ENCODE measurements at regions not wholly inside any gene's neighbourhood (a gene's known extent, or its start where the extent isn't known, plus 50 kb on each side); places are given as distances from the start of the nearest gene placed in this dataset.

DNA sequence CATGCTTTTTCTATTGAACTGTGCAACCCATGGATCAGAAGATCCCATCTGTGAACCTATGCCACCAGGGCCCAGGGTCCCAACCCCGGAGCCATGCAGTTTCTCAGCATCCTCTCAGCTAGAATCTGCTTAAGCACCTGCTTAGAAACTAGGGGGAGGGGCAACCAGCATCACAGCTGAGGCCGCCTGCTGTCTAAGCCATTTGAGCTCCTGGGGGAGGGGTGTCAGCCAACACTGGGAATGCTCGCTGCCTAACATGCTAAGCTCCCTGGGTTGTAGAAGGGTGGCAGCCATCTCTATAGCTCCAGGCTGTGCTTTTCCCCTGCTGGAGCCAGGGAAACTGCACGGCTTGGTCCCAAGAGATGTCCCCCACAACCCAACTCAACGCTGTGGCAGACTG, 322.8 kb downstream of the EDEM1 start:
- no peaks in the 10 kb centered on the region for H3K9me2 ChIP-seq (ENCODE audit: insufficient read depth)
- no peak overlapping the region for H3K27ac ChIP-seq
- DNase-seq, result no peak
- intact Hi-C loops (cut with micrococcal nuclease; ENCODE audit: unreplicated experiment), result no loop called here
- H4K20me1 ChIP-seq (ENCODE audit: insufficient read depth), result no peaks in the 10 kb centered on the region
- TF ChIP-seq EZH2 (IDR thresholded peaks at IDR 0.05; ENCODE audit: low read depth), result no peak
- TF ChIP-seq, protein P1, sequence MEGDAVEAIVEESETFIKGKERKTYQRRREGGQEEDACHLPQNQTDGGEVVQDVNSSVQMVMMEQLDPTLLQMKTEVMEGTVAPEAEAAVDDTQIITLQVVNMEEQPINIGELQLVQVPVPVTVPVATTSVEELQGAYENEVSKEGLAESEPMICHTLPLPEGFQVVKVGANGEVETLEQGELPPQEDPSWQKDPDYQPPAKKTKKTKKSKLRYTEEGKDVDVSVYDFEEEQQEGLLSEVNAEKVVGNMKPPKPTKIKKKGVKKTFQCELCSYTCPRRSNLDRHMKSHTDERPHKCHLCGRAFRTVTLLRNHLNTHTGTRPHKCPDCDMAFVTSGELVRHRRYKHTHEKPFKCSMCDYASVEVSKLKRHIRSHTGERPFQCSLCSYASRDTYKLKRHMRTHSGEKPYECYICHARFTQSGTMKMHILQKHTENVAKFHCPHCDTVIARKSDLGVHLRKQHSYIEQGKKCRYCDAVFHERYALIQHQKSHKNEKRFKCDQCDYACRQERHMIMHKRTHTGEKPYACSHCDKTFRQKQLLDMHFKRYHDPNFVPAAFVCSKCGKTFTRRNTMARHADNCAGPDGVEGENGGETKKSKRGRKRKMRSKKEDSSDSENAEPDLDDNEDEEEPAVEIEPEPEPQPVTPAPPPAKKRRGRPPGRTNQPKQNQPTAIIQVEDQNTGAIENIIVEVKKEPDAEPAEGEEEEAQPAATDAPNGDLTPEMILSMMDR (conservative IDR thresholded peaks at IDR 0.05), result no peak
- H3K4me3 ChIP-seq, result no peak overlapping the region
- H3K4me2 ChIP-seq, result no peak overlapping the region
- CTCF ChIA-PET, result interaction anchor here (0.5 kb wide), 1 partner anchor 1323 kb away, joined by 3 read pairs; no protein-coding TSS in a partner anchor
- H3K36me3 ChIP-seq (ENCODE audit: low read depth), result no peaks in the 10 kb centered on the region
- H3F3A ChIP-seq (ENCODE audit: insufficient read depth, low read depth), result no peaks in the 10 kb centered on the region
- no peaks in the 10 kb centered on the region for H3K79me2 ChIP-seq (ENCODE audit: low read depth)
- H3K27me3 ChIP-seq (ENCODE audit: insufficient read depth, low read depth), result no peaks in the 10 kb centered on the region
- H3K9me3 ChIP-seq (ENCODE audit: insufficient read depth, low read depth), result peaks cover 2% of the 10 kb centered on the region; the same call in 1 of the 2 replicates
- no peaks in the 10 kb centered on the region for H3K4me1 ChIP-seq (replicated peaks; ENCODE audit: insufficient read depth)
- BruUV-seq (replicated peaks), result no TSS peak
- POLR2A ChIA-PET (ENCODE audit: unreplicated experiment), result interaction anchor here (0.6 kb wide), 1 partner anchor 803 kb away, joined by 8 read pairs; no protein-coding TSS in a partner anchor
- no peak overlapping the region for H2AFZ ChIP-seq

DNA sequence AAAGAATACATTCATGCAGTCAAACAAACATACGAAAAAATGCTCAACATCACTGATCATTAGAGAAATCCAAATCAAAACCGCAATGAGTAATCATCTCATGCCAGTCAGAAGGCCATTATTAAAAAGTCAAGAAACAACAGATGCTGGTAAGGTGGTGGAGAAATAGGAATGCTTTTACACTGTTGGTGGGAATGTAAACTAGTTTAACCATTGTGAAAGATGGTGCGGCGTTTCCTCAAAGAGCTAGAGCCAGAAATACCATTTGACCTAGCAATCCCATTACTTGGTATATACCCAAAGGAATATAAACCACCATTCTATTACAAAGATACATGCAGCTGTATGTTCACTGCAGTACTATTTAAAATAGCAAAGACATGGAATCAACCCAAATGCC, 330.4 kb downstream of the EDEM1 start:
- Histone ChIP-seq H3K4me2 (no peak overlapping the region), H3K9me2 (ENCODE audit: insufficient read depth) (no peaks in the 10 kb centered on the region), H3K27me3 (ENCODE audit: insufficient read depth, low read depth) (no peaks in the 10 kb centered on the region), H3K79me2 (ENCODE audit: low read depth) (no peaks in the 10 kb centered on the region), H2AFZ (no peak overlapping the region), H3K4me1 (replicated peaks; ENCODE audit: insufficient read depth) (no peaks in the 10 kb centered on the region), H3K4me3 (no peak overlapping the region), H3K9me3 (ENCODE audit: insufficient read depth, low read depth) (no peaks in the 10 kb centered on the region; the same call in 1 of the 2 replicates), H4K20me1 (ENCODE audit: insufficient read depth) (no peaks in the 10 kb centered on the region), H3K27ac (no peak overlapping the region), H3K36me3 (ENCODE audit: low read depth) (no peaks in the 10 kb centered on the region), H3F3A (ENCODE audit: insufficient read depth, low read depth) (no peaks in the 10 kb centered on the region)
- no TSS peak for BruUV-seq (replicated peaks)
- CTCF ChIA-PET, result interaction anchor here (0.7 kb wide), 1 partner anchor 137 kb away, joined by 3 read pairs; no protein-coding TSS in a partner anchor
- DNase-seq, result no peak
- intact Hi-C loops (cut with micrococcal nuclease; ENCODE audit: unreplicated experiment), result no loop called here
- POLR2A ChIA-PET (ENCODE audit: unreplicated experiment), result no interaction called here
- TF ChIP-seq, protein P1 (conservative IDR thresholded peaks at IDR 0.05), result no peak
- no peak for TF ChIP-seq EZH2 (IDR thresholded peaks at IDR 0.05; ENCODE audit: low read depth)

DNA sequence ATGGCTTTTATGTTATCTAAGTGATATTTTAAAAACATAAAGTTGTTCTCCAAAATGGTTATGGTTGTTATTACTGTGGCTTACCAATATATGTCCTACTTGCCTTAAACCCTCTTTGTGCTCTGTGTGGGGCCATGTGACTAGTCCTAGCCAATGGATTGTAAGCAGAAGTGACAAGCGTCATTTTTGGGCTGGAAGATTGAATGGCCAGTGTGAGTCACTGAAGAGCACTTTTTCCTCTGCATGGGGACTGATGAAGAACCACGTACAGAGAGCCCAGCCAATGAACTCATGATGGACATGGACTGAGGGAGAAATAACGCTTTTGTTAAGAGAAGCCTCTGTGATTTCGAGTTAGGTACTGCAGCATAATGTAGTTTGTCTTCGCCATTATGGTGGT, 332.7 kb downstream of the EDEM1 start:
- Histone ChIP-seq H3K9me2 (ENCODE audit: insufficient read depth) (no peaks in the 10 kb centered on the region), H2AFZ (no peak overlapping the region), H3K27me3 (ENCODE audit: insufficient read depth, low read depth) (no peaks in the 10 kb centered on the region), H3K27ac (no peak overlapping the region), H3K36me3 (ENCODE audit: low read depth) (no peaks in the 10 kb centered on the region), H3K4me2 (no peak overlapping the region), H3K4me1 (replicated peaks; ENCODE audit: insufficient read depth) (no peaks in the 10 kb centered on the region), H3K79me2 (ENCODE audit: low read depth) (no peaks in the 10 kb centered on the region), H4K20me1 (ENCODE audit: insufficient read depth) (no peaks in the 10 kb centered on the region), H3F3A (ENCODE audit: insufficient read depth, low read depth) (no peaks in the 10 kb centered on the region), H3K4me3 (no peak overlapping the region), H3K9me3 (ENCODE audit: insufficient read depth, low read depth) (no peaks in the 10 kb centered on the region)
- no peak for TF ChIP-seq EZH2 (IDR thresholded peaks at IDR 0.05; ENCODE audit: low read depth)
- TF ChIP-seq, protein P1 (conservative IDR thresholded peaks at IDR 0.05), result no peak
- ChIA-PET CTCF (no interaction called here), POLR2A (ENCODE audit: unreplicated experiment) (no interaction called here)
- intact Hi-C loops (cut with micrococcal nuclease; ENCODE audit: unreplicated experiment), result no loop called here
- no TSS peak for BruUV-seq (replicated peaks)
- DNase-seq, result no peak
